H1 (cell line): ENCODE measurements at regions not wholly inside any gene's neighbourhood (a gene's known extent, or its start where the extent isn't known, plus 50 kb on each side); places are given as distances from the start of the nearest gene placed in this dataset.
A peak's percentile ranks its signal among the peaks of the same experiment; 100 is the strongest.

Source experiments
- CTCF ChIA-PET: fragments of 300-600 bp; sonication (Branson Sonifier 250); formaldehyde crosslinking; loops from one replicate; lab custom pipeline; 2021; ENCODE audit not compliant: partially characterized antibody; lab: Charles Lee
- POLR2A ChIA-PET: fragments of 300-600 bp; sonication (Branson Sonifier 250); formaldehyde crosslinking; loops from one replicate; lab custom pipeline; 2021; ENCODE audit warnings: inconsistent platforms; ENCODE audit not compliant: partially characterized antibody; lab: Charles Lee
- DNase-seq, 2 experiments: peaks; one replicate each; pipeline versions ENCODE4 v3.0.0 to v3.0.0-alpha.2; 2010 to 2022; ENCODE audit warnings: low spot score in 2 of 2, low read depth in 1 of 2, mixed read lengths in 1 of 2
- FAIRE-seq: peaks from 2 replicates; lab custom pipeline; 2011; peaks lifted over from hg19 to GRCh38; lab: Jason Lieb, UNC
- H2AFZ ChIP-seq: 2 replicates; pipeline ENCODE4 v1.8.1; 2012; ENCODE audit warnings: low read length, inconsistent platforms
- H2AK5ac ChIP-seq: 2 replicates; pipeline ENCODE4 v1.6.1; 2013; ENCODE audit warnings: low read depth, low read length
- H2BK120ac ChIP-seq: replicated peaks from 2 replicates; pipeline ENCODE3; 2013; ENCODE audit warnings: low read depth, low read length, inconsistent platforms
- H2BK12ac ChIP-seq: 2 replicates; pipeline ENCODE4 v1.6.1; 2013; ENCODE audit warnings: low read depth, low read length
- H2BK15ac ChIP-seq: 2 replicates; pipeline ENCODE4 v1.6.1; 2013; ENCODE audit warnings: low read length
- H2BK20ac ChIP-seq: 2 replicates; pipeline ENCODE4 v1.6.1; 2013; ENCODE audit warnings: low read length
- H2BK5ac ChIP-seq: 2 replicates; pipeline ENCODE4 v1.6.1; 2013; ENCODE audit warnings: low read depth, low read length
- H3K14ac ChIP-seq: 2 replicates; pipeline ENCODE4 v1.6.1; 2013; ENCODE audit warnings: inconsistent platforms; ENCODE audit not compliant: insufficient read length
- H3K18ac ChIP-seq: 2 replicates; pipeline ENCODE4 v1.6.1; 2013; ENCODE audit warnings: low read length; ENCODE audit errors: extremely low read depth
- H3K23ac ChIP-seq: 2 replicates; pipeline ENCODE4 v1.6.1; 2013; ENCODE audit warnings: inconsistent platforms; ENCODE audit not compliant: insufficient read length
- H3K23me2 ChIP-seq: 2 replicates; pipeline ENCODE4 v1.6.1; 2013; ENCODE audit warnings: low read depth, low read length
- H3K27ac ChIP-seq: 2 replicates; pipeline ENCODE4 v1.6.1; 2011; ENCODE audit warnings: low read depth, low read length, inconsistent platforms
- H3K27me3 ChIP-seq, 4 experiments: replicated peaks in 1 of 4; 1 replicate in 1 of 4; 2 replicates in 3 of 4; pipeline versions ENCODE4 v1.6.1 to v1.8.1; 2011 to 2013; ENCODE audit warnings: low read length in 3 of 4, mild to moderate bottlenecking in 3 of 4, inconsistent platforms in 2 of 4, mixed read lengths in 2 of 4, moderate library complexity in 1 of 4; ENCODE audit not compliant: control insufficient read depth in 3 of 4, insufficient read depth in 3 of 4; ENCODE audit errors: extremely low read depth in 1 of 4
- H3K36me3 ChIP-seq, 4 experiments: 2 replicates each; pipeline versions ENCODE4 v1.6.1 to v1.8.1; 2011 to 2013; ENCODE audit warnings: mild to moderate bottlenecking in 4 of 4, low read length in 3 of 4, moderate library complexity in 2 of 4, control low read depth in 1 of 4, inconsistent platforms in 1 of 4; ENCODE audit not compliant: insufficient read depth in 4 of 4, control insufficient read depth in 2 of 4
- H3K4ac ChIP-seq: replicated peaks from 2 replicates; pipeline ENCODE3; 2013; ENCODE audit warnings: low read length, low read depth, mixed read lengths, inconsistent platforms; ENCODE audit not compliant: insufficient read length
- H3K4me1 ChIP-seq, 4 experiments: replicated peaks in 1 of 4; 1 replicate in 1 of 4; 2 replicates in 3 of 4; pipeline versions ENCODE4 v1.6.1 to v1.8.1; 2011 to 2013; ENCODE audit warnings: low read length in 3 of 4, inconsistent platforms in 2 of 4, mixed read lengths in 1 of 4; ENCODE audit not compliant: insufficient read depth in 4 of 4, control insufficient read depth in 3 of 4
- H3K4me2 ChIP-seq, 2 experiments: 2 replicates each; pipeline versions ENCODE4 v1.6.1 to v1.8.1; 2011 to 2013; ENCODE audit warnings: low read depth in 2 of 2, low read length in 2 of 2, control low read depth in 1 of 2, inconsistent platforms in 1 of 2, mild to moderate bottlenecking in 1 of 2; ENCODE audit not compliant: insufficient read depth in 1 of 2
- H3K4me3 ChIP-seq, 4 experiments: fragments of 200-600, 300-600 bp in 1 of 4; sonication (generic), shearing (Covaris generic), sonication (Bioruptor Twin) in 1 of 4; 2 replicates each; pipeline versions ENCODE4 v1.5.1 to v1.8.1; 2011 to 2016; ENCODE audit warnings: low read length in 4 of 4, low read depth in 3 of 4, control low read depth in 2 of 4, inconsistent platforms in 2 of 4, mild to moderate bottlenecking in 2 of 4, mixed read lengths in 1 of 4, moderate library complexity in 1 of 4; ENCODE audit not compliant: insufficient read depth in 2 of 4; ENCODE audit errors: extremely low read depth in 1 of 4
- H3K56ac ChIP-seq: replicated peaks from 2 replicates; pipeline ENCODE3; 2013; ENCODE audit warnings: low read depth, mild to moderate bottlenecking, mixed read lengths, low read length, inconsistent platforms; ENCODE audit not compliant: insufficient read length
- H3K79me1 ChIP-seq: 2 replicates; pipeline ENCODE4 v1.6.1; 2013; ENCODE audit warnings: low read depth, low read length, control low read depth
- H3K79me2 ChIP-seq, 2 experiments: 2 replicates each; pipeline versions ENCODE4 v1.6.1 to v1.8.1; 2012 to 2013; ENCODE audit warnings: low read length in 2 of 2, mild to moderate bottlenecking in 2 of 2, inconsistent platforms in 1 of 2; ENCODE audit not compliant: insufficient read depth in 2 of 2, control insufficient read depth in 1 of 2
- H3K9ac ChIP-seq, 4 experiments: replicated peaks in 1 of 4; 1 replicate in 1 of 4; 2 replicates in 3 of 4; pipeline versions ENCODE4 v1.6.1 to v1.8.1; 2011 to 2013; ENCODE audit warnings: low read depth in 3 of 4, low read length in 3 of 4, control low read depth in 2 of 4, mild to moderate bottlenecking in 2 of 4, moderate library complexity in 2 of 4, inconsistent platforms in 1 of 4; ENCODE audit errors: extremely low read depth in 1 of 4
- H3K9me3 ChIP-seq, 2 experiments: 2 replicates each; pipeline versions ENCODE4 v1.6.1 to v1.8.1; 2012 to 2013; ENCODE audit warnings: mild to moderate bottlenecking in 2 of 2, moderate library complexity in 2 of 2, control low read depth in 1 of 2, inconsistent platforms in 1 of 2, low read depth in 1 of 2, low read length in 1 of 2, mixed read lengths in 1 of 2; ENCODE audit not compliant: insufficient read depth in 2 of 2
- H4K20me1 ChIP-seq, 2 experiments: replicated peaks in 1 of 2; 2 replicates each; pipeline versions ENCODE3 to v1.8.1; 2011 to 2013; ENCODE audit warnings: inconsistent platforms in 2 of 2, low read length in 2 of 2, mild to moderate bottlenecking in 1 of 2; ENCODE audit not compliant: insufficient read depth in 2 of 2, control insufficient read depth in 1 of 2
- H4K5ac ChIP-seq: 2 replicates; pipeline ENCODE4 v1.6.1; 2013; ENCODE audit warnings: low read length, low read depth, mixed read lengths, inconsistent platforms; ENCODE audit not compliant: insufficient read length
- H4K8ac ChIP-seq: 2 replicates; pipeline ENCODE4 v1.8.0; 2013; ENCODE audit warnings: mild to moderate bottlenecking, moderate library complexity, low read length, inconsistent platforms; ENCODE audit not compliant: insufficient read depth; ENCODE audit errors: extremely low read depth
- H4K91ac ChIP-seq: replicated peaks from 2 replicates; pipeline ENCODE3; 2013; ENCODE audit warnings: low read length, mixed read lengths, inconsistent platforms; ENCODE audit not compliant: insufficient read length
- ASH2L ChIP-seq: fragments of 200-600, 300-600 bp; sonication (generic); IDR thresholded peaks from one replicate; pipeline ENCODE4 v1.7.1; 2017; ENCODE audit warnings: low read length
- ATF2 ChIP-seq: IDR thresholded peaks from 2 replicates; pipeline ENCODE4 v1.6.1; 2012; ENCODE audit warnings: low read length, inconsistent platforms
- CBX8 ChIP-seq: fragments of 300-800, 300-1000 bp; sonication (generic); IDR thresholded peaks from 2 replicates; pipeline ENCODE4 v1.7.1; 2016; ENCODE audit warnings: low read depth, low read length, borderline replicate concordance
- CEBPB ChIP-seq: IDR thresholded peaks from 2 replicates; pipeline ENCODE4 v1.6.1; 2012; ENCODE audit warnings: low read depth, low read length
- PHF8 ChIP-seq: fragments of 200-600 bp; sonication (generic); conservative IDR thresholded peaks from 2 replicates; pipeline ENCODE4 v1.7.1; 2012; ENCODE audit warnings: low read depth, mild to moderate bottlenecking, inconsistent platforms, low read length, moderate library complexity
- RFX5 ChIP-seq: IDR thresholded peaks from 2 replicates; pipeline ENCODE4 v1.6.1; 2011; ENCODE audit warnings: low read depth, low read length, improper control_type of control experiment, borderline replicate concordance
- RNF2 ChIP-seq: fragments of 200-900, 300-1000 bp; sonication (generic); IDR thresholded peaks from 2 replicates; pipeline ENCODE4 v1.7.1; 2016; ENCODE audit warnings: borderline replicate concordance, low read depth, mild to moderate bottlenecking, antibody characterized with exemption, low read length; ENCODE audit not compliant: poor library complexity, severe bottlenecking; ENCODE audit errors: missing control alignments
- SIX5 ChIP-seq: IDR thresholded peaks from 2 replicates; pipeline ENCODE4 v1.6.1; 2011; ENCODE audit warnings: mild to moderate bottlenecking, low read depth, low read length
- TCF12 ChIP-seq: IDR thresholded peaks from 2 replicates; pipeline ENCODE4 v1.6.1; 2011; ENCODE audit warnings: low read depth, mild to moderate bottlenecking, low read length
- WGBS, 2 experiments: shearing (Covaris generic) in 1 of 2; methylation state at CpG; one replicate each; pipeline versions ENCODE4 v1.1.6 to v1.1.7; 2013 to 2015; ENCODE audit warnings: low lambda C conversion rate in 2 of 2, mixed read lengths in 2 of 2, inconsistent platforms in 1 of 2, low coverage in 1 of 2, missing lambda C conversion rate in 1 of 2; ENCODE audit not compliant: insufficient replicate concordance in 2 of 2, insufficient coverage in 1 of 2, insufficient read length in 1 of 2; ENCODE audit errors: extremely low coverage in 1 of 2, missing lambda C conversion rate in 1 of 2; 5-methylcytosine and 5-hydroxymethylcytosine counted together
- TF ChIP-seq, protein P1 (sequence below): IDR thresholded peaks from 2 replicates; pipeline ENCODE4 v1.6.1; 2011; ENCODE audit warnings: low read depth, mild to moderate bottlenecking, low read length; ENCODE audit not compliant: insufficient read depth

DNA sequence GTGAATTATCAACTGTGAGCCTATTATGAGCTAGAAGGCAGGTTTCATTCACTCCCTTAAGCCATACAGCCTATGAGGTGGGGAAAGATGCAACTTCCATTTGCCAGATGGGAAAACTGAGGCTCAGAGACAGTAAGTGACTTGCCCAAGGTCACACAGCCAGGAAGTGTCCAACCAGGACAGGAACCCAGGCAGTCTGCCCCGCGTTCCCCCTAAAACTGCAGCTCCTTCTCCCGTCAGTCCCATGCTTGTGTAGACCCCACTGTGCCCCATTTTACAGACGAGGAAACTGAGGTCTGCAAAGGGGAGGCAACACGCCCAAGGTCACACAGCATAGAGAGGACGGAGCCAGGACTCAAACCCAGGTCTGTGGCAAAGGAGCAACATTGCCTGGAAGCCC lies 50.6 kb downstream of the NCOR2 start:
- Histone ChIP-seq H4K91ac (peak overlapping the region; percentile 48), H3K27me3 (no peaks in the 10 kb centered on the region), H3K79me2 (peaks cover 11 to 94% of the 10 kb centered on the region in 2 experiments), H2BK5ac (no peak overlapping the region), H3K27ac (no peak overlapping the region), H2AFZ (no peak overlapping the region), H4K20me1 (peaks cover 26 to 32% of the 10 kb centered on the region in 2 experiments), H4K5ac (no peak overlapping the region), H3K18ac (no peak overlapping the region), H3K4me2 (no peak overlapping the region), H3K23ac (no peak overlapping the region), H2BK20ac (no peak overlapping the region), H2AK5ac (peak overlapping the region; percentile 10; the same call in 1 of the 2 replicates), H3K9me3 (no peaks in the 10 kb centered on the region), H2BK15ac (no peak overlapping the region), H3K79me1 (peaks cover 28% of the 10 kb centered on the region), H3K23me2 (peaks cover 6% of the 10 kb centered on the region; the same call in 1 of the 2 replicates), H3K36me3 (peaks cover 0 to 8% (median 0%) of the 10 kb centered on the region in 4 experiments; a peak in 2 of 8 replicates), H3K9ac (no peak overlapping the region), H3K4ac (no peak overlapping the region), H3K14ac (no peak overlapping the region), H2BK12ac (no peak overlapping the region), H4K8ac (peak overlapping the region; percentile 46), H3K56ac (no peak overlapping the region), H3K4me1 (peaks cover 16 to 41% (median 32%) of the 10 kb centered on the region in 4 experiments), H3K4me3 (no peak overlapping the region)
- ChIA-PET POLR2A (interaction anchor here (5.9 kb wide), 1 partner anchor 15 kb away, joined by 32 read pairs; no protein-coding TSS in a partner anchor), CTCF (interaction anchor here (1.2 to 3.1 kb wide), 3 partner anchors 9 to 65 kb away, joined by 3 to 10 read pairs (median 9); no protein-coding TSS in a partner anchor)
- no peak for FAIRE-seq
- WGBS, 2 experiments, result 84% methylated on average over 6 of the region's 6 CpGs; no CpG with 5 or more reads in 1 of the 2 experiments
- no peak for DNase-seq
- TF ChIP-seq TCF12 (no peak), ASH2L (no peak), PHF8 (no peak), CEBPB (no peak), SIX5 (no peak), RNF2 (no peak), CBX8 (no peak), RFX5 (no peak), ATF2 (no peak)
- TF ChIP-seq, protein P1, sequence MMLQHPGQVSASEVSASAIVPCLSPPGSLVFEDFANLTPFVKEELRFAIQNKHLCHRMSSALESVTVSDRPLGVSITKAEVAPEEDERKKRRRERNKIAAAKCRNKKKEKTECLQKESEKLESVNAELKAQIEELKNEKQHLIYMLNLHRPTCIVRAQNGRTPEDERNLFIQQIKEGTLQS, result no peak
- TF ChIP-seq, all 59 proteins: peak for 0
- no peak overlapping the region for H2BK120ac ChIP-seq
